K562 (cell line): ENCODE measurements at regions not wholly inside any gene's neighbourhood (a gene's known extent, or its start where the extent isn't known, plus 50 kb on each side); places are given as distances from the start of the nearest gene placed in this dataset.
A peak's percentile ranks its signal among the peaks of the same experiment; 100 is the strongest.

ENCODE experiments used
- ATAC-seq: fragments of 200-7000 bp; cut with Tn5 transposase; 3 replicates; pipeline ENCODE4 v1.9.1; 2020; ENCODE audit warnings: moderate library complexity
- BruUV-seq: library from RNA; stranded (reverse); fragments of 400-500 nt; replicated peaks from 2 replicates; lab custom pipeline; 2021; lab: Mats Ljungman, UMichigan
- CTCF ChIA-PET: fragments of 300-600 bp; formaldehyde crosslinking; extraction: SDS; loops from one replicate; lab custom pipeline; 2021; ENCODE audit warnings: low intra/inter-chr PET ratio; lab: Yijun Ruan, JAX
- POLR2A ChIA-PET: fragments of 300-600, 350-650 bp; sonication (Branson Sonifier 250); formaldehyde crosslinking; extraction: SDS; loops from one replicate; lab custom pipeline; 2021; ENCODE audit warnings: antibody characterized with exemption, inconsistent platforms; lab: Yijun Ruan, JAX
- DNase-seq, 4 experiments: peaks; one replicate each; pipeline versions ENCODE4 v3.0.0 to v3.0.0-alpha.2; 2011 to 2018; ENCODE audit warnings: low spot score in 3 of 4, mixed read lengths in 3 of 4; ENCODE audit errors: extremely low read depth in 1 of 4
- FAIRE-seq: peaks from 2 replicates; lab custom pipeline; 2011; peaks lifted over from hg19 to GRCh38; lab: Jason Lieb, UNC
- H2AFZ ChIP-seq: 2 replicates; pipeline ENCODE4 v1.6.0; 2011; ENCODE audit warnings: low read depth, low read length, control low read depth, inconsistent platforms
- H3K27ac ChIP-seq: fragments of 200-600 bp; 3 replicates; pipeline ENCODE4 v1.8.0; 2011; ENCODE audit warnings: low read depth, mild to moderate bottlenecking, control low read depth, inconsistent platforms, low read length, moderate library complexity, mixed read lengths; ENCODE audit errors: extremely low read depth
- H3K27me3 ChIP-seq, 2 experiments: fragments of 300-600 bp in 1 of 2; 2 replicates in 1 of 2; 3 replicates in 1 of 2; pipeline versions ENCODE4 v1.6.0 to v1.8.0; 2011; ENCODE audit warnings: inconsistent platforms in 2 of 2, low read length in 2 of 2, mild to moderate bottlenecking in 1 of 2, mixed read lengths in 1 of 2, moderate library complexity in 1 of 2; ENCODE audit not compliant: control insufficient read depth in 2 of 2, insufficient read depth in 2 of 2
- H3K36me3 ChIP-seq: fragments of 300-600 bp; 3 replicates; pipeline ENCODE4 v1.8.0; 2011; ENCODE audit warnings: mild to moderate bottlenecking, low read length, inconsistent platforms; ENCODE audit not compliant: control insufficient read depth, insufficient read depth
- H3K4me1 ChIP-seq, 2 experiments: fragments of 200-600 bp in 1 of 2; replicated peaks in 1 of 2; 2 replicates in 1 of 2; 3 replicates in 1 of 2; pipeline versions ENCODE4 v1.5.1 to v1.8.0; 2011; ENCODE audit warnings: inconsistent platforms in 2 of 2, low read length in 2 of 2, mild to moderate bottlenecking in 1 of 2, mixed read lengths in 1 of 2, moderate library complexity in 1 of 2; ENCODE audit not compliant: control insufficient read depth in 2 of 2, insufficient read depth in 2 of 2
- H3K4me2 ChIP-seq: 2 replicates; pipeline ENCODE4 v1.6.1; 2011; ENCODE audit warnings: low read length, control low read depth, inconsistent platforms, mixed read lengths; ENCODE audit not compliant: insufficient read depth
- H3K4me3 ChIP-seq: fragments of 200-600 bp; sonication (generic), shearing (Covaris generic); 2 replicates; pipeline ENCODE4 v1.5.1; 2016; ENCODE audit warnings: control low read depth, inconsistent platforms
- H3K79me2 ChIP-seq: fragments of 200-600 bp; 3 replicates; pipeline ENCODE4 v1.8.0; 2011; ENCODE audit warnings: low read length, inconsistent platforms; ENCODE audit not compliant: control insufficient read depth, insufficient read depth
- H3K9ac ChIP-seq, 2 experiments: 2 replicates each; pipeline versions ENCODE4 v1.6.0 to v1.6.1; 2011; ENCODE audit warnings: low read depth in 2 of 2, low read length in 2 of 2, control low read depth in 1 of 2, inconsistent platforms in 1 of 2, mild to moderate bottlenecking in 1 of 2, mixed read lengths in 1 of 2; ENCODE audit not compliant: insufficient read depth in 1 of 2
- H3K9me1 ChIP-seq: one replicate; pipeline ENCODE4 v1.6.0; 2011; ENCODE audit warnings: inconsistent platforms, mild to moderate bottlenecking, low read length, moderate library complexity; ENCODE audit not compliant: control insufficient read depth, insufficient read depth
- H3K9me3 ChIP-seq: replicated peaks from 2 replicates; pipeline ENCODE4 v1.5.1; 2011; ENCODE audit warnings: low read depth, low read length, inconsistent platforms; ENCODE audit not compliant: control insufficient read depth, insufficient read depth
- H4K20me1 ChIP-seq: replicated peaks from 2 replicates; pipeline ENCODE4 v1.6.1; 2011; ENCODE audit warnings: low read length, inconsistent platforms, mixed read lengths; ENCODE audit not compliant: control insufficient read depth, insufficient read depth
- C11orf30 ChIP-seq: fragments of 450-650 bp; IDR thresholded peaks from 2 replicates; pipeline ENCODE4 v1.6.1; 2016; ENCODE audit warnings: low read depth, mild to moderate bottlenecking
- FOXJ2 ChIP-seq: fragments of 200-800 bp; sonication (Bioruptor generic); IDR thresholded peaks from 2 replicates; pipeline ENCODE4 v1.6.1; 2016; ENCODE audit warnings: missing genetic modification characterization, missing compliant biosample characterization
- HDAC2 ChIP-seq: fragments of 450-650 bp; IDR thresholded peaks from 2 replicates; pipeline ENCODE4 v1.6.1; 2016; ENCODE audit warnings: mild to moderate bottlenecking
- MAFF ChIP-seq: IDR thresholded peaks from 2 replicates; pipeline ENCODE4 v1.6.1; 2012; ENCODE audit warnings: low read length, improper control_type of control experiment
- MAFG ChIP-seq: fragments of 450-650 bp; conservative IDR thresholded peaks from 2 replicates; pipeline ENCODE4 v1.6.1; 2016; ENCODE audit warnings: missing genetic modification characterization, missing compliant biosample characterization
- ZNF316 ChIP-seq: fragments of 450-650 bp; IDR thresholded peaks from 2 replicates; pipeline ENCODE4 v1.6.1; 2016
- WGBS: fragments of 100-300 bp; shearing (Covaris generic); methylation state at CpG from one replicate; pipeline ENCODE4 v1.1.6; 2016; ENCODE audit warnings: low coverage, mixed read lengths; ENCODE audit not compliant: insufficient coverage; ENCODE audit errors: missing lambda C conversion rate; 5-methylcytosine and 5-hydroxymethylcytosine counted together
- in situ Hi-C: fragments of 300-500 bp; cut with MboI; formaldehyde crosslinking; loops from 4 replicates; pipeline ENCODE4 v1.15.0; 2018; ENCODE audit warnings: inconsistent platforms, mixed read lengths
- intact Hi-C: fragments of 100-400 bp; cut with micrococcal nuclease; formaldehyde crosslinking; loops from 2 replicates; pipeline ENCODE4 v1.14.2; 2022
- TF ChIP-seq, protein P1 (sequence below), 2 experiments: fragments of 450-650 bp in 1 of 2; IDR thresholded peaks; 2 replicates each; pipeline ENCODE4 v1.6.1; 2011 to 2017; ENCODE audit warnings: low read depth in 2 of 2, antibody characterized with exemption in 1 of 2, borderline replicate concordance in 1 of 2, low read length in 1 of 2, mild to moderate bottlenecking in 1 of 2, mixed read lengths in 1 of 2; ENCODE audit not compliant: control insufficient read depth in 1 of 2

DNA sequence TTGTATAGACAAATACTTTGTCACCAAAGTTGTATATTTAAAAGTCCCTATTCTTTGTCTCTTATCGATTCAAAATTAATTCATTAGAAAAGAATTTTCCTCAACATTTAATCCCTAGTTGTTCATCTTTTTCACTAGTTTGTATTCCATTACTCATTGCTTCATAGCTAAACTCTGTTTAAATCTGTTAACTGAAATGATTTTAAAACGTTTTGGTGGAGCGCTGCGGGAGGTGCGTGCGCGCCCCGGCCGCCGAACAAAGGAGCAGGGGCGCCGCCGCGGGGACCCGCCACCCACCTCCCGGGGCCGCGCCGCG, 56.4 kb upstream of the GOLGA8A start (continued):
- TF ChIP-seq, protein P1, sequence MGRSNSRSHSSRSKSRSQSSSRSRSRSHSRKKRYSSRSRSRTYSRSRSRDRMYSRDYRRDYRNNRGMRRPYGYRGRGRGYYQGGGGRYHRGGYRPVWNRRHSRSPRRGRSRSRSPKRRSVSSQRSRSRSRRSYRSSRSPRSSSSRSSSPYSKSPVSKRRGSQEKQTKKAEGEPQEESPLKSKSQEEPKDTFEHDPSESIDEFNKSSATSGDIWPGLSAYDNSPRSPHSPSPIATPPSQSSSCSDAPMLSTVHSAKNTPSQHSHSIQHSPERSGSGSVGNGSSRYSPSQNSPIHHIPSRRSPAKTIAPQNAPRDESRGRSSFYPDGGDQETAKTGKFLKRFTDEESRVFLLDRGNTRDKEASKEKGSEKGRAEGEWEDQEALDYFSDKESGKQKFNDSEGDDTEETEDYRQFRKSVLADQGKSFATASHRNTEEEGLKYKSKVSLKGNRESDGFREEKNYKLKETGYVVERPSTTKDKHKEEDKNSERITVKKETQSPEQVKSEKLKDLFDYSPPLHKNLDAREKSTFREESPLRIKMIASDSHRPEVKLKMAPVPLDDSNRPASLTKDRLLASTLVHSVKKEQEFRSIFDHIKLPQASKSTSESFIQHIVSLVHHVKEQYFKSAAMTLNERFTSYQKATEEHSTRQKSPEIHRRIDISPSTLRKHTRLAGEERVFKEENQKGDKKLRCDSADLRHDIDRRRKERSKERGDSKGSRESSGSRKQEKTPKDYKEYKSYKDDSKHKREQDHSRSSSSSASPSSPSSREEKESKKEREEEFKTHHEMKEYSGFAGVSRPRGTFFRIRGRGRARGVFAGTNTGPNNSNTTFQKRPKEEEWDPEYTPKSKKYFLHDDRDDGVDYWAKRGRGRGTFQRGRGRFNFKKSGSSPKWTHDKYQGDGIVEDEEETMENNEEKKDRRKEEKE (IDR thresholded peaks at IDR 0.05; ENCODE audit: borderline replicate concordance in 1 of 2, control insufficient read depth in 1 of 2, low read depth in 2 of 2, low read length in 1 of 2) = no peak

DNA sequence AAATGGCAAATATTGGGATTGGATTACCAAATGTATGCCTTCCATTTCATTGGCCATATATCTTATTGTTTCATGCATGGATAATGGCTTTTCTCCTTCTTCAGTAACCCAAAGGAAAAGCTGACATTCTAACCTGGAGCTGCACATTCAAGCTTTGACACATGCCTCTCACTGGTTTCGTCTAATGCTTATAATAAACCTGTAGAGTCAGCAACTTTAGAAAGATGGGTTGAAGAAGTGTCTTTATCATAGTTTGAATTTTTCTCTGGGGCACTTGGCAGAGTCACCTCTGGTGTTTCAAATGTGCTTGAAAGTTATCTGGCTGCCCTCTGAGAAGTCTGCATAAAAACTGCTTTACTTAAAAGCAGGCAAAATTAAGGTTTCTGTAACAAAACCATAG, 55.4 kb upstream of the GOLGA8A start:
- Histone ChIP-seq H3K9me3 (no peaks in the 10 kb centered on the region), H2AFZ (no peak overlapping the region), H3K9me1 (no peaks in the 10 kb centered on the region), H4K20me1 (no peaks in the 10 kb centered on the region), H3K36me3 (no peaks in the 10 kb centered on the region), H3K9ac (no peak overlapping the region), H3K4me1 (peaks cover 0 to 4% of the 10 kb centered on the region in 2 experiments; a peak in 3 of 5 replicates), H3K27ac (no peak overlapping the region), H3K27me3 (no peaks in the 10 kb centered on the region), H3K4me2 (no peak overlapping the region), H3K79me2 (peaks cover 9% of the 10 kb centered on the region), H3K4me3 (no peak overlapping the region)
- DNase-seq = no peak
- TF ChIP-seq C11orf30 (peak; percentile 50), FOXJ2 (tag) (no peak), HDAC2 (no peak), MAFF (peak; percentile 24; the same call in 1 of the 2 replicates), ZNF316 (peak; percentile 57; the same call in 1 of the 2 replicates), MAFG (0 out of 2 replicates have a peak, but pooled peaks have one; percentile 12)
- CTCF ChIA-PET = interaction anchor here (0.7 kb wide), 1 partner anchor 49 kb away, joined by 3 read pairs; no protein-coding TSS in a partner anchor
- in situ Hi-C loops = no loop called here
- 21% methylated on average over 1 of the region's 1 CpG for WGBS
- intact Hi-C loops = no loop called here
- ATAC-seq = no peak
- BruUV-seq = no TSS peak
- POLR2A ChIA-PET = interaction anchor here (0.6 to 1.2 kb wide), 2 partner anchors 11 to 28 kb away, joined by 3 to 4 read pairs; no protein-coding TSS in a partner anchor
- FAIRE-seq = peak; percentile 81
